ENCODE measurements at regions not wholly inside any gene's neighbourhood (a gene's known extent, or its start where the extent isn't known, plus 50 kb on each side); places are given as distances from the start of the nearest gene placed in this dataset.
A peak's percentile ranks its signal among the peaks of the same experiment; 100 is the strongest.

GRCh38 chr17:68103148-68103547 lies 67.6 kb downstream of the KPNA2 start:
- Histone ChIP-seq H3K9me2 (ENCODE audit: low read depth, low read length) (no peaks in the 10 kb centered on the region), H4K20me1 (ENCODE audit: insufficient read depth, low read length) (no peaks in the 10 kb centered on the region), H3K4me1 (ENCODE audit: insufficient read depth, low read length, severe bottlenecking) (peaks cover 24% of the 10 kb centered on the region), H3K36me3 (ENCODE audit: insufficient read depth, low read length) (peaks cover 15% of the 10 kb centered on the region), H3K27me3 (ENCODE audit: insufficient read depth, low read length) (no peaks in the 10 kb centered on the region), H3K9ac (ENCODE audit: low read length) (peak overlapping the region; percentile 95; the same call in 1 of the 2 replicates), H3K4me2 (ENCODE audit: low read length) (peak overlapping the region; percentile 83), H3F3A (ENCODE audit: insufficient read depth, low read length) (no peaks in the 10 kb centered on the region; the same call in 1 of the 2 replicates), H3K4me3 (ENCODE audit: low read depth, low read length, poor library complexity, severe bottlenecking) (peak overlapping the region; percentile 99), H3K79me2 (ENCODE audit: insufficient read depth, low read length) (peaks cover 33% of the 10 kb centered on the region), H3K9me3 (ENCODE audit: low read length) (peaks cover 4% of the 10 kb centered on the region; the same call in 1 of the 2 replicates), H2AFZ (ENCODE audit: low read length) (no peak overlapping the region), H3K27ac (ENCODE audit: low read depth, low read length, poor library complexity, severe bottlenecking) (peak overlapping the region; percentile 72)
- TF ChIP-seq EZH2 (IDR thresholded peaks at IDR 0.05; ENCODE audit: borderline replicate concordance, low read length): no peak

GRCh38 chr17:68106085-68106484 lies 70.5 kb downstream of the KPNA2 start:
- H3K36me3 ChIP-seq (ENCODE audit: insufficient read depth, low read length): peaks cover 29% of the 10 kb centered on the region
- H3K9me2 ChIP-seq (ENCODE audit: low read depth, low read length): no peaks in the 10 kb centered on the region
- peaks cover 7% of the 10 kb centered on the region; the same call in 1 of the 2 replicates for H3K9me3 ChIP-seq (ENCODE audit: low read length)
- H3F3A ChIP-seq (ENCODE audit: insufficient read depth, low read length): no peaks in the 10 kb centered on the region; the same call in 1 of the 2 replicates
- peaks cover 47% of the 10 kb centered on the region for H3K79me2 ChIP-seq (ENCODE audit: insufficient read depth, low read length)
- H4K20me1 ChIP-seq (ENCODE audit: insufficient read depth, low read length): no peaks in the 10 kb centered on the region
- H3K27ac ChIP-seq (ENCODE audit: low read depth, low read length, poor library complexity, severe bottlenecking): no peak overlapping the region
- H2AFZ ChIP-seq (ENCODE audit: low read length): no peak overlapping the region
- no peak overlapping the region for H3K4me2 ChIP-seq (ENCODE audit: low read length)
- H3K4me1 ChIP-seq (ENCODE audit: insufficient read depth, low read length, severe bottlenecking): peaks cover 16% of the 10 kb centered on the region
- no peaks in the 10 kb centered on the region for H3K27me3 ChIP-seq (ENCODE audit: insufficient read depth, low read length)
- TF ChIP-seq EZH2 (IDR thresholded peaks at IDR 0.05; ENCODE audit: borderline replicate concordance, low read length): no peak
- TF ChIP-seq CTCF (IDR thresholded peaks at IDR 0.05; ENCODE audit: low read length): no peak
- no peak overlapping the region for H3K4me3 ChIP-seq (ENCODE audit: low read depth, low read length, poor library complexity, severe bottlenecking)
- H3K9ac ChIP-seq (ENCODE audit: low read length): no peak overlapping the region

- Histone ChIP-seq H4K20me1 (ENCODE audit: insufficient read depth, low read length) (no peaks in the 10 kb centered on the region), H3K9me3 (ENCODE audit: low read length) (peaks cover 7% of the 10 kb centered on the region; the same call in 1 of the 2 replicates), H3K9me2 (ENCODE audit: low read depth, low read length) (no peaks in the 10 kb centered on the region), H3K4me2 (ENCODE audit: low read length) (no peak overlapping the region), H3K4me1 (ENCODE audit: insufficient read depth, low read length, severe bottlenecking) (peaks cover 14% of the 10 kb centered on the region), H3K27me3 (ENCODE audit: insufficient read depth, low read length) (no peaks in the 10 kb centered on the region), H2AFZ (ENCODE audit: low read length) (no peak overlapping the region), H3K4me3 (ENCODE audit: low read depth, low read length, poor library complexity, severe bottlenecking) (no peak overlapping the region), H3K9ac (ENCODE audit: low read length) (no peak overlapping the region), H3K36me3 (ENCODE audit: insufficient read depth, low read length) (peaks cover 29% of the 10 kb centered on the region), H3F3A (ENCODE audit: insufficient read depth, low read length) (no peaks in the 10 kb centered on the region; the same call in 1 of the 2 replicates), H3K27ac (ENCODE audit: low read depth, low read length, poor library complexity, severe bottlenecking) (no peak overlapping the region), H3K79me2 (ENCODE audit: insufficient read depth, low read length) (peaks cover 53% of the 10 kb centered on the region)
- TF ChIP-seq CTCF (IDR thresholded peaks at IDR 0.05; ENCODE audit: low read length): no peak
These were observed 71.8 kb downstream of the KPNA2 start for GRCh38 chr17:68107373-68107772.

Data from OCI-LY1 (cell line).